NCI-H187 (cell line): ENCODE measurements at regions not wholly inside any gene's neighbourhood (a gene's known extent, or its start where the extent isn't known, plus 50 kb on each side); places are given as distances from the start of the nearest gene placed in this dataset.
A peak's percentile ranks its signal among the peaks of the same experiment; 100 is the strongest.

Experiments
- DNase-seq, 2 experiments: peaks; one replicate each; lab custom pipeline; 2025; lab: John Stamatoyannopoulos, UW

DNA sequence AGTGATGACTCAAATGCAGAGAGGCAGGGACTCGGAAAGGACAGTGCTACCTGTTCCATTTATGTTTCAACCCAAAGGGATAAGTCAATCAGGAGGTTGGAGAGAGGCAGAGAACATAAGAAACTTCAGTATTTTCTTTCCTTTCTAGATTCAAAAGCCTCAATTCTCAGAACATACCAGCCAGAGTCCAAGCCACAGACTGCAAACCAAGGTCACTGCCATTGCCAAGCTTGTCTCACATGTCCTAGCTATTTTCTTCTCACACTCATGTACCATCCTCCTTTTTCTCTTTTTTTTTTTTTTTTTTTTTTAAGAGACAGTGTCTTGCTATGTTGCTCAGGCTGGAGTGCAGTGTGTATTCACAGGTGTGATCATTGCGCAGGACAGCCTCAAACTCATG is 111.7 kb upstream of the AKIP1 start:
- no peak for DNase-seq

DNA sequence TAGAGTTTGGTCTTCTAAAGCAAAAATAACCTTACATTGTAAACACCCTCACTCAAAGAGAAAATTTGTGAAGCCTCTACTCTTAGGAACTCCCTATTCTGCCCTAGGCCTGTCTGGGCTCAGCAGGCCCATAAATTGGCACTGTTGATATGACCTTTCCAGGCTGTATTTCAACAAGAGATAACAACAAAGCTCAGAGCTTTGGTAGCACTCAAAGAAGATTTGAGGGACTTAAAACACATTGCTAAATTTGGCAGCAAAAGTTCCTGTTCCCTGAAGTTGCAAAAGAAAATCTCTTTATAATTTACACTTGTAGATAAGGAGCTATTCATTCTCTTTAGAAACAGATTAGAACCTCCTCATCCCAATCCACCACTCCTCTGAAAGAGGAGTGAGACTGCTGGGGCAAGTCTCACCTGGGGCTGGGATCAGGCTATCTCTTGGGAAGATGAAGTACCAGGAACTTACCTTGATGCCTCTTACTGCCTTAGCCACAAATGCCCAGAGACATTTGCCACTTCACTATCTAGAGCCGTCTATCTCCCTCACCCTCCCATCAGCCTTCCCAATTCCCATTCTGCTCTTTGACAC is 110.4 kb upstream of the AKIP1 start:
- DNase-seq: no peak

DNA sequence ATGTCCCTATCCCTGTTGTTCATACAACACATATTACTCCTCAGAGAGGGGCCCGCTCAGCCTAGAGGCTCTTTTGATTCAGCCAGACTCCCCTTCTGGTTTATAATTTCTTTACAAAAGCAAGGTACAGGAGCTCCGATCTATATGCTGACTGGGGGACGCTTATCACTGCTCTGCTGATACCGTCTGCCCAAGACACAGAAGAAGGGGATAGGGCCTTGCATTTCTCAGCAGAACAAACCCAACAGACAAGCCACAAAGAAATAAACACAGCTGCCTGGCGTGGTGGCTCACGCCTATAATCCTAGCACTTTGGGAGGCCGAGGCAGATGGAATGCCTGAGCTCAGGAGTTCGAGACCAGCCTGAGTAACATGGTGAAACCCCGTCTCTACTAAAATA is 109.9 kb upstream of the AKIP1 start:
- no peak for DNase-seq

DNA sequence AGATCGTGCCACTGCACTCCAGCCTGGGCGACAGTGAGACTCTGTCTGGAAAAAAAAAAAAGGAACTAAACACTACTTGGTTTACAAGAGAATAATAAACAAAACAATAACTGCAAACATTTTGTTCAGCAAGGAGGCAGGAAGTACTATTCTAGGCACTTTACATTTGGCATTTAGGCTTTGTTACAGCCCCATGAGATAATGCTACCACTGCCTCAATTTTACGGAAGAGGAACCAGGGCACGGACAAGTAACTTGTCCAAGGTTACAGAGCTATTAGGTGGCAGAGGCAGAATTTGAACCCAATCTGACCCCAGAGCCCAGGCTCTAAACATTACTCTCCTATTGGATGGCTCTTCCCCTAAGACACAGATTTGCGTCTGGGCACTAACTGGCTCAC is 108.7 kb upstream of the AKIP1 start:
- DNase-seq: no peak

DNA sequence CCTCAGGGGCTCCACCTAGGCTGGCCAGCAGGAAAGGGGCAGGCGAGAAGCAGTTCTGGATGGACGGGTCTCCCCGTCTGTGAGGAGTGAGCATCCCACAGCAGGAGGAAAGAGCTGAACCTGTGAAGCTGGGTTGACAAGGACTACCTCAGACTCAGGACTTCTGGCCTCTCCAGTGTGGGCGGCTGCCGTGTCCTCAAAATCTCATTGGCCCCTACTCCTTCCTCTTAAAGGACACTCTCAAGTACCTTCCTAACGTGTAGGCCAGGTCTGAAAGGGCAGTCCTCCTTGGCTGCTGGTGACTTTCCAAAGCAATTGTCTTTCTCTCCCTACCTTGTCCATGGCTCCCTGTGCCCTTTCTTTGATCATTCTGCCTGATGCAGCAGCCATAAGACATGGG is 107.0 kb upstream of the AKIP1 start:
- no peak for DNase-seq

DNA sequence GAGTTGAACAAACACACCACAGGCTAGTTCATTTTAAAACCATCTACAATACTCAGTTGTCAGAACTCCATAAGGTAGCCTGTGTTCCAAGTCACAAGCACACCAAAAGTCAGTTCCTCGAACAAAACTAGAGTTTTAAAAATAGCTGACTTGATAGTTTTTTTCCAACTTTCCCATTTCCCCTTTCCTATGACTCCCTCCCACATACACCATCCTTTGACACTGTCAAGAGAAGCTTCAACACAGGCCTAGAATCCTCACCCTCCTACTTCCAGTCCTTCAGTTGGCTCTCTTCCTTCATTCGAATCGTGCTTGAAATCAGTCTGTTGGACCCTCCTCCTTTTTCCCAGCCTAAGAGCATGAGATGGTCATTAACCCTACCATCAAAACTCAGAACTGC is 105.7 kb upstream of the AKIP1 start:
- no peak for DNase-seq

DNA sequence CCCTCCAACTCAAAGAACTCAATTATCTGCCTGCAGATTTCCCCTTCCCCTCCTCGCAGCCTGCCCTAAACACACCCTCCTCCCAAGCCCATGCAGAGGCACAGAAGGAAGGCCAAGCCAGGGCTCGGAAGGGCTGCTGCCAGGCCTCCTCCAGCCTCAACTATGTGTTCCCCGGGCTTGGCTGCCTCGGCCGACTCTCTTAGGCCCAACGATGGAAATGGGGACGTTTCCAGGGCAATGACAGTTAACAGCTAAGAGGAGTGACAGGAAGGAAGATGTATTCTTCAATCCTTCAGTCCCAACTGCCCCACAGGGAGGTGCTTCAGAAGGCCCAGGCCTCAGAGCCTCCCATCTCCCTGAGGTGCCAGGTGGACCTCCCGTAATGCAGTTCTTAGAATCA is 104.0 kb upstream of the AKIP1 start:
- no peak for DNase-seq

DNA sequence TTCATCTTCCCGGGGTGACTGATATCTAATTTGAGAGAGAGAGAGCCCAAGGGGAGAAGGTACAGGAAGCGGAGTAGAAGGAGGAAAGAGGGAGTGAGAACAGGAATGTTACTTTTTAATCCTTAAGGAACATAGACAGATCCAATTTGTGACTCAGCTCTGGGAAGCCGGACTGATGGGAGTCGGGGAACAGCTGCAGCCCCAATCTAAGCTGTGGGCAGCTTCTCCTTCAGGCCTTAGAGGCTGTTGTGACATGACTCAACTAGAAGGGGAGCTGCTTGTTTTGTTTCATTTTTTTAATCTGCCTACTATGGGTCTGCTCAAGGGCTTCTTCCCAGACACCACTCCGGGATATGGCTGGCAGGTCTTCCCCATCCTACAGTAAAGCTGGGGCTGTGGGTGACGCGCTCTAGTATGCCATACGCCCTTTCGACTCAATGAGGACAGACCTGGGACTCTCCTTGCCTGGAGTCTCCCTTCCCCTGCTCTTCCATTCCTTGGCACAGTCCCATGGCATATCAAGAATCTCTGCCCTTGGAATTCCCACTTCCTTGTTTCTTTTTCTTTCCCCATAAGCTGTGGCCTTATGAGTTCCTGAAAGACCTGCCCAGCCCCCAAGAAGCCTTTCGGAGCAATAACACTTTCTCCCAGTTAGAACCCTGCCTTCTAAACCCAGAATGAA is 103.3 kb upstream of the AKIP1 start:
- DNase-seq: no peak

DNA sequence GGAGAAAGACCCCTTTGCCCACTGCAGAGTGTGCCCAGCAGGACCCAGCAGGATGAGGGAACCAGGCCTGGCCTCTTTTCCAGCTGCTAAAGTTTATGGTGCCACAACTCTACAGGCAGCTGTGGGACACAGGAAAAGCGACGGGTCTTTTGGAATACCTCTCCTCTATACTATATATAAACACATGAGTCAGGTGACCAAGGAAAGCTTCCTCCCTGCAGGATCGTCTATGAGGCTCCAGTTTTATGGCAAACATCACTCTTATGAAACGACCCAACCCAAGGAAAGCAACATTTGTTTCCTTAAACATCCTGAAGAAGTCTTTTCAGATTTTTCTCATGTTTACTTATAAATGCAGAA is 102.8 kb upstream of the AKIP1 start:
- no peak for DNase-seq

DNA sequence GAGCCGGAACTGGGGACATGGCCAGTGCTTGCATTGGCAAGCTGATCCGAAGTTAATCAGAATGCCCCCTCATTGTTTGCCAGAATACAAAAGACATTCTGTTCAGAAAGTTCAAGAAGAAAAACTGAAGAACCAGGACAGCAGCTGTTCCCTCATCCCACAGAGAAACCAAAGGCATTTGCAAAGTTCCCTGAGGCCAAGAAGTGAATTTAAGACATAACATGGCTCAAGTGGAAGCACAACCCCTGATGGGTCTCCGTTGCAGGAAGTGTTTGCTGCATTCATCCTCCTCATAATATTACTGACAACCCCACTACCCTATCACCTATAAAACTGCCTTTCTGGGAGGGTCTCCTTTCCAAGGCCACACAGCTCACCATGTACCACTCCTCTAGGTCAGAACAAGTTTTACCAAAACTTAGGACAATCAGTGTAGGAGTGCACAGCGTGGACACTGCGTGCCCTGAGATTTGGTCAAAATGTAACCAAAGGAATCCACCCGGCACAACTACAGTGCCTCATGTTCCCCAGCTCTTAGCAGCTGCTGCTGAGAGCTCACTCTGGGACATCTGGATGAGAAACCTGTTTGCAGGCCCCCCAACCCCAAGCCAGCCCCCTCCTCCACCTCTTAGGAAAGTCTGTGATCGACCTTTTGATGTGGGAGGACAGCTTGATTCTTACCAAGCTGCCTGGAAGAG is 101.6 kb upstream of the AKIP1 start:
- DNase-seq: no peak

DNA sequence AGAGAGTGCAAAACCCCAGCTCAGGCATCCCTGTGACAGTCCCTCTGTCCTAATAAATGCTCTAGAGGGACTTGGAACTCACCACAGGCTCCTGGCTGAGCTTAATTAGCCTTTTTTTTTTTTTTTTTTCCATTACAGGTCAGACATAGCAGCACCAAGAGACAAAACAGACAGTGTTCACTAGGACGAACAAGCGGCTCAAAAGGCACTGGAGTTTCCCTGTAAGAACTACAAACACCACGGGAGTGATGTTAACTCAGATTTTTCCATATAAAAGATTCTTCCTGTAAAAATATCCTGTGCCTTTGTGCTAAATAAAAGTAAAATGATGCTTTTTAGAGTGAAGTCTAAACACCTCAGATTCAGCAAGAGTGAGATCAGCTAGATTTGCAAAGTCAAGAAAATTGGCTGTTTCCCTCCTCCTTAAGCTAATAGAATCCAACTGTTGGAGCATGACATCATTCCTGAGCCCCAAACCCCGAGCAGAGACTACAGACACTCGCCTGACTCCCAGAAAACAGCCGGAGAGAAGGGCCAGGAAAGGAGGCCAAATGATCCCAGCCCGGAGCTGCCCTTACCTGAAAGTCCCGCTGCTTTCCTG is 101.0 kb upstream of the AKIP1 start:
- no peak for DNase-seq

DNA sequence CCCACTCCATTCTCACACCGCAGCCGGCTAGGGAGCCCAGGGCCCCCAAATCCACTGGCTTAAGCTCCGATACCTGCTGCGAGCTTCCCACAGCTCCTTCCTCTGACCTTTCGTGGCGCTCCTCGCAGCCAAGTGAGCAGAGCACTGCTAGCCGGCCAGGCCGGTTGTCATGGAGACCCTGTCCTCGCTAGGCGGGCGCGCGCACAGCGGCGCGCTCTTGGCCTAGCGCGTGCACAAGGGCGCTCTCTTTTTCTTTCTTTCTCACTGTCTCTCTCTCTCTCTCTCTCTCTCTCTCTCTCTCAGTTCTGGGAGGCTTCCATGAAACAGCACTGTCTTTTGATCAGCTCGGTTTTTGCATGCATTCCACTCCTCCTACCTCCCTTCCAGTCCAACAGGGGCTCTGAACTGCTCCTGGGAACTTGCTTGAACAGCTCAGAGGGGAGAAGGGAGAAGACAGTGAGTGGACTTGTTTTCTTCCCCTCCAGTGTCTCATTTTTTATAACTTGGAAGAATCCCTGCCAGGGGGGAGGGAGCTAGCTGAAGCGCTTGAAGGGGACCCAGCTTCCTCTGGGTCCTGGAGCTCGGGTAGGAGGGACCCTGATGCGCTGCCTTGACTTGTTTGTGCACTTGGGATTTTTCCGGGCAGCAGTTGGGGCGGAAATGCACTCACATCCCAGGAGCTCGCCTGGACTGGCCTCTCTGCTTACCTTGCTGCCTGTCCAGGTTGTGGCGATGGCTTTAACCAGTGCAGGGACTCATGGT is 100.3 kb upstream of the AKIP1 start:
- peak; percentile 18 to 22 for DNase-seq

DNA sequence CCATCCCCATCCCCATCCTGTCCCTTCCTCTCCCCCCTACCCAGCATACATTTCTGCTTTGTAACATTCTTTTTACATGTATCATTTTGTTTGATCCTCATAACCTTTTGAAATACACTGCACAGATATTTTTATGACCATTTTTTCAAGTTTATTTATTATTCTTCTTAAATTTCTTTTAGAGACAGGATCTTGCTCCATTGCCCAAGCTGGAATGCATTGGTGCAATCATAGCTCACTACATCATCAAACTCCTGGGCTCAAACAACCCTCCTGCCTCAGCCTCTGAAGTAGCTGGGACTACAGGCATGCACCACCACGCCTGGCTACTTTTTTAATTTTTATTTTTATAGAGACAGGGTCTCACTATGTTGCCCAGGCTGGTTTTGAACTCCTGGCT is 99.4 kb upstream of the AKIP1 start:
- no peak for DNase-seq

DNA sequence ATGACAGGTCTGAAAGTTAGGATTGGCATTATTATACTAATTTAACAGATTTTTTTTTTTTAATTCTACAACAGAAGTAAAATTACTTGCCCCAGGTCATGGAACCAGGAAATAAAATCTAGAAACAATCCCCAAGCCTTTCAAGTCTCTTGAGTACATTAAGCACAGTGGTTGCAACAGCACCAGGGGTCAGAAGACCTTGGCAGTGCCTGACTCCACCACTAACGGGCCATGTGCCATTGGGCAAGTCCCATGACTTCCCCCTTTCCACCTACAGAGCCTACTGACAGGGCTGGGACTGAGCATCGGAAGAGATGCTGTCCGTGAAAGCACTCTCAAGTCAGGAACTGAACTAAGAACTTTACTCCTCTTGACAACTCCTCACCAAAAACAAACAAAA is 98.6 kb upstream of the AKIP1 start:
- no peak for DNase-seq

DNA sequence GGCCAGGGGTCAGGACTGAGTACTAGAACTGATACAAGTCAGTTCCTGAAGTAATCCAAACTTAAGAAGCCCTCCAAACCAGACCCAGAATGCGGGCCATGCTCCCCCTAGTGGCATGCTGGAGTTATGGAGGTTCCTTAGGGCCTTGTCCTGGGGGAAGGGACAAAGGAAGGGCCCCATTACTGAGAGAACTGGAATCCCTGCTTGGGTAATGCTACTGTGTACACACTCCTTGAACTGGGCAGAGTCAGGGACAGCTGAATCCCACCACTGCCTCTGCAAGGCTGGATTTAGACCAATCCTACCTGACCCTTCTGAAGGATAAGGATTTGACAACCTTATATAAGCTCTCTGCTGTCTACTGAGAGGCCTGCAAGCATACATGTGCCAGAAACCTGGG is 97.3 kb upstream of the AKIP1 start:
- DNase-seq: peak; percentile 20 to 28

DNA sequence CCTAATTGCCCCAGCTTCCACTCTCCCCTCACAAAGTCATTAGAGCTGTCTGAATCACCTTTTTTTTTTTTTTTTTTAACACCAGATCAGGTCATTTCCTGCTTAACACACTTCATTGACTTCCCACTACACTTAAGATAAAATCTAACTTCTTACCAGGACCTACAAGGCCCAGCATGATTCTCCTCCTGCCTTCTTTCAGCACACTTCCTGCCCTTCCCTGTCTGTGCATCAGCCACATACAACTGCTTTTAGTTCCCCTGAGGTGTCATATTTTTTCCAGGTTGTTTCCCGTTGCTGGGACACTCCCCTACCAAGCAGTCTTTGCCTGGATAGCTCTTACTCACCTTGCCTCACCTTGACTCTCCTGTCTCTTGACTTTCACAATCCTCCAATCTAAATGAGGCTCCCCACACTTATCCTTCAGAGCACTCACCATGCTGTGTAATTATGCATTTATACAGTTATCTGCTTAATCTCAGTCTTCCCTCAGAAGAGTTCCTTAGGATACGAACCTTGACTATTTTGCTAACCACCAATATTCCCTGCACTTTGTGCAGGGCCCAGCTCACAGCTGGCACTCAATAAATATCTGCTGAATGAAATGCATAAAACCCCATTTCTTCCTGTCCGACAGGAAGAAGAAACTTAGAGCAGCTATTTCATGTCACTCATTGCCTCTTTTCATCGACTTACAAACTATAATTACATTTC is 96.6 kb upstream of the AKIP1 start:
- peak in 1 of 2 experiments; percentile 60 for DNase-seq

DNA sequence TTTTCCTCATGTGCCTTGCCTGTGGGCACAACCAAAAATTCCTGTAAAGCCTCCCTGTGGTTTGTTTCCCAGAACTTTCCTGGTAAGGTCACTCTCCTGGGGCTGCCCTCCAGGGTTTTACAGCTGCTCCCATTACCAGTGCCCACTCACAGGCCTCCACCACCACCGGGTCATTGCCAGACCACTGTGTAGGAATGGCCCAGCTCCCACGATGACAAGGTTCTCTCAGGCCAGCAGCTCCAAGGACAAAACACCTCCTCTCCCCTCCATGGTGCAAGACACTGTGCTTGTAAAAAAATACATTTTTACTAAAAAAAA is 96.1 kb upstream of the AKIP1 start:
- DNase-seq: no peak

DNA sequence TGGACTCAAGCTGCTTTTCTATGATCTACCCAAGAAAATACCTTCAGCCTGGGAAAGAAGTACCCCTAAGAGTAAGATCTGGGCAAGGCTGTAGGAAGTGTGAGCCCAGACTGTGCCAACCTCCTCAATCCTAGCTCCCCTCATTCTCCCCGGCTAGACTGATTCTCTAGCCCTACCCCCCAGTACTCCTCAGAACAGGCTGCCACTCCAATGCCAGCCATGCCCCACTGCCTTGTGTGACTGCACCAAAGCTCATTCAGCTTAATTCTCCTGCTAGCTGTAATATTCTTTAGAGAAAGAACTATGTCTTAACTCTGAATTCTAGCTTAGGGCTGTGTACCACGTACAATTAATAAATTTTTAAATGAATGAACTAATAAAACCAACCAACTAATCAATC is 92.6 kb upstream of the AKIP1 start:
- no peak for DNase-seq

DNA sequence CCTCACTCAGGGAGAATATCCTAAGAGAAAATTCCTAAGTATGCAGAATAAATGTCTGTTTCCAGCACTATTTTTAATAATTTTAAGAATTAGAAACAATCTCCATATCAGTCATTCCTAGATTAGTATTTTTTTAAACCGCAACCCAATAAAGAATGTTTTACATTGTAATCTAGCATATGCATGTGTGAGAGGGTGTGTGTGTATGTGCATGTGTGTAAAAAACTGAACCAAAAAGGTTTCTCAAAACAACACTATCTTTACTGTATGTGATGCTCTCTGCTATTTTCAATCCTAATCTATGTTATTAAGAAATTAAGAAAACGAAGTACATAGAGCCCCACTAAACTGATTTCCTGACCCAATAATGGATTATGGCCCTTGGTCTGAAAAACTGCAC is 90.6 kb upstream of the AKIP1 start:
- DNase-seq: no peak

DNA sequence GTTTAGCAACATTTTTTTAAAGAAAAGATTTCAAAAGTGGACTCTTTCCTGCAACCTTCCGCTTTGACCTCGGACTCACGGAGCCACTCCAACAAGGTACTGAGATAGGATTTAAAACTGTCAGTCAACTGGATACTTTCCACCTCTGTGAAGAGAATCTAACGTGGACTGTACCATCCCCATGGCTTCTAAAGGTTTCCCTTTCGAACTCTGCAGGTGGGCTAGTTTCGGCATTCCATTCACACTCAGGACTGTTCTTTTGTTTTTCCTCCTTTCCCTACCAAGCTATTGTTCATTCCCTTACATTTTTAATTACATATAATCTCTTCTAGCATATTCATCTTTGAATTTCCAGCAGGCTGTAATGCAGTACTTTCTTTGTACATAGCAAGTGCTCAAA is 88.5 kb upstream of the AKIP1 start:
- DNase-seq: no peak

DNA sequence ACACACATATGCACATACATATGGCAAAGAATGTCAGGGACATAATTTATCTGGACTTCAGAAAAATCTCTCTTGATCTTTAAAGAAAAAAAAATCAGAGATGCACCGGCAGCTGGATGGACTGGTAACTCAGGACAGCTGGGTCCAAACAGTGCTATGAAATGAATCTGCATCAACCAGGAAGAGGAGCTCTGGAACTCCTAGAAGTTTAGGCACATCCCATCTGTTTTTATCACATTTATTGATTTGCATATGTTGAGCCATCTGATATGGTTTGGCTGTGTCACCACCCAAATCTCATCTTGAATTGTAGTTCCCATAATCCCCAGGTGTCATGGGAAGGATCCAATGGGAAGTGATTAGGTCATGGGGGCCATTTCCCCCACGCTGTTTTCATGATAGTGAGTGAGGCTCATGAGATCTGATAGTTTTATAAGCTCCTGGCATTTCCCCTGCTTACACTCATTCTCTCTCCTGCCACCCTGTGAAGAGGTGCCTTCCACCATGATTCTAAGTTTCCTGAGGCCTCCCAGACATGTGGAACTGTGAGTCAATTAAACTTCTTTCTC is 87.7 kb upstream of the AKIP1 start:
- DNase-seq: no peak
